NB4 (cell line): ENCODE measurements at regions not wholly inside any gene's neighbourhood (a gene's known extent, or its start where the extent isn't known, plus 50 kb on each side); places are given as distances from the start of the nearest gene placed in this dataset.

Experiments
- CTCF ChIP-seq: IDR thresholded peaks from one replicate; pipeline ENCODE4 v1.5.1; 2012; ENCODE audit warnings: low read depth, low read length
- MAX ChIP-seq: IDR thresholded peaks from 2 replicates; pipeline ENCODE4 v1.6.1; 2011; ENCODE audit warnings: low read depth, low read length
- POLR2A ChIP-seq: IDR thresholded peaks from 2 replicates; pipeline ENCODE4 v1.6.1; 2011; ENCODE audit warnings: mild to moderate bottlenecking; ENCODE audit not compliant: insufficient read length; ENCODE audit errors: extremely low read depth

GRCh38 chr14:101004176-101004575, 100.7 kb upstream of the RTL1 start:
- TF ChIP-seq CTCF (no peak), POLR2A (no peak), MAX (no peak)
